NCI-H2107 (cell line): ENCODE measurements at regions not wholly inside any gene's neighbourhood (a gene's known extent, or its start where the extent isn't known, plus 50 kb on each side); places are given as distances from the start of the nearest gene placed in this dataset.
"Not testable (repeated sequence)": the region's sequence is repeated elsewhere in the genome, so short reads cannot be mapped to it uniquely, and the experiment has no call there.

Experiments used
- DNase-seq: peaks from one replicate; lab custom pipeline; 2025; lab: John Stamatoyannopoulos, UW

- no peak for DNase-seq
Measured at GRCh38 chr14:21825149-21825743, 151.6 kb upstream of the OR4E1 start.

GRCh38 chr14:21822109-21822508, 148.5 kb upstream of the OR4E1 start:
- DNase-seq, result no peak

GRCh38 chr14:21820631-21821030, 147.0 kb upstream of the OR4E1 start:
- DNase-seq, result no peak

- DNase-seq, result not testable (repeated sequence)
Measured at GRCh38 chr14:21819891-21820290, 146.3 kb upstream of the OR4E1 start.

GRCh38 chr14:21817010-21817409, 143.4 kb upstream of the OR4E1 start:
- DNase-seq, result not testable (repeated sequence)

GRCh38 chr14:21807975-21808374, 134.4 kb upstream of the OR4E1 start:
- DNase-seq, result no peak

GRCh38 chr14:21804981-21805380, 131.4 kb upstream of the OR4E1 start:
- DNase-seq, result no peak

- no peak for DNase-seq
Measured at GRCh38 chr14:21802441-21802840, 128.8 kb upstream of the OR4E1 start.

GRCh38 chr14:21796916-21797315, 123.3 kb upstream of the OR4E1 start:
- no peak for DNase-seq

- no peak for DNase-seq
Measured at GRCh38 chr14:21795456-21795855, 121.8 kb upstream of the OR4E1 start.

GRCh38 chr14:21791749-21792148, 118.1 kb upstream of the OR4E1 start:
- no peak for DNase-seq

GRCh38 chr14:21788687-21789086, 115.1 kb upstream of the OR4E1 start:
- DNase-seq, result not testable (repeated sequence)

GRCh38 chr14:21787242-21787641, 113.6 kb upstream of the OR4E1 start:
- not testable (repeated sequence) for DNase-seq

GRCh38 chr14:21781543-21781942, 107.9 kb upstream of the OR4E1 start:
- no peak for DNase-seq

GRCh38 chr14:21780429-21781084, 106.9 kb upstream of the OR4E1 start:
- DNase-seq, result no peak

- no peak for DNase-seq
Measured at GRCh38 chr14:21771671-21772070, 98.1 kb upstream of the OR4E1 start.

- DNase-seq, result no peak
Measured at GRCh38 chr14:21768875-21769257, 95.2 kb upstream of the OR4E1 start.

GRCh38 chr14:21768116-21768874, 94.7 kb upstream of the OR4E1 start:
- no peak for DNase-seq

GRCh38 chr14:21760360-21760759, 86.7 kb upstream of the OR4E1 start:
- DNase-seq, result not testable (repeated sequence)

GRCh38 chr14:21749306-21749868, 75.8 kb upstream of the OR4E1 start:
- DNase-seq, result no peak

GRCh38 chr14:21748869-21749303, 75.3 kb upstream of the OR4E1 start:
- peak; percentile 5 for DNase-seq

- DNase-seq, result no peak
Measured at GRCh38 chr14:21735639-21736307, 62.2 kb upstream of the OR4E1 start.
